NB4 (cell line): ENCODE measurements at regions not wholly inside any gene's neighbourhood (a gene's known extent, or its start where the extent isn't known, plus 50 kb on each side); places are given as distances from the start of the nearest gene placed in this dataset.

Experiments
- POLR2A ChIP-seq: IDR thresholded peaks from 2 replicates; pipeline ENCODE4 v1.6.1; 2011; ENCODE audit warnings: mild to moderate bottlenecking; ENCODE audit not compliant: insufficient read length; ENCODE audit errors: extremely low read depth
- TF ChIP-seq, protein P1 (sequence below): IDR thresholded peaks from one replicate; pipeline ENCODE4 v1.5.1; 2012; ENCODE audit warnings: low read depth, low read length
- TF ChIP-seq, protein P2 (sequence below): IDR thresholded peaks from 2 replicates; pipeline ENCODE4 v1.6.1; 2011; ENCODE audit warnings: low read depth, low read length

DNA sequence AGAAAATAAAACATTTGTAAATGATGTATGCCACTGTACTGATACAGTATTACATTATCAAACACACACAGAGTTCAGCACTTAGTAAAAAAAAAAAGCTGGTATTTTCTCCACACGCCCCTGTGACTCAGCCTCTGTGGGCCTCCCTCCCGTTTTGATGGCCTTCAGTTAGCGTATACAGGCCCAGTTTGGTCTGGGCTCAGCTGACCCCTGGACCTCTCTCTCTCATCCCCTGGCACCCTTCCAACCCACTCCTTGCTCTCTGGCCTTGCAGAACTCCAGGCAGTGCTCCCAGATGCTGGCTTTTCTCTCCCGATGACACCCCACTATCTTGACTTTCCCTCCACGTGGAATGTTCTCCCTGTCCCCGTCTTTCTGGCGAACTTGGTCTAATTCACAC, 89.0 kb upstream of the LIMCH1 start:
- TF ChIP-seq, protein P1, sequence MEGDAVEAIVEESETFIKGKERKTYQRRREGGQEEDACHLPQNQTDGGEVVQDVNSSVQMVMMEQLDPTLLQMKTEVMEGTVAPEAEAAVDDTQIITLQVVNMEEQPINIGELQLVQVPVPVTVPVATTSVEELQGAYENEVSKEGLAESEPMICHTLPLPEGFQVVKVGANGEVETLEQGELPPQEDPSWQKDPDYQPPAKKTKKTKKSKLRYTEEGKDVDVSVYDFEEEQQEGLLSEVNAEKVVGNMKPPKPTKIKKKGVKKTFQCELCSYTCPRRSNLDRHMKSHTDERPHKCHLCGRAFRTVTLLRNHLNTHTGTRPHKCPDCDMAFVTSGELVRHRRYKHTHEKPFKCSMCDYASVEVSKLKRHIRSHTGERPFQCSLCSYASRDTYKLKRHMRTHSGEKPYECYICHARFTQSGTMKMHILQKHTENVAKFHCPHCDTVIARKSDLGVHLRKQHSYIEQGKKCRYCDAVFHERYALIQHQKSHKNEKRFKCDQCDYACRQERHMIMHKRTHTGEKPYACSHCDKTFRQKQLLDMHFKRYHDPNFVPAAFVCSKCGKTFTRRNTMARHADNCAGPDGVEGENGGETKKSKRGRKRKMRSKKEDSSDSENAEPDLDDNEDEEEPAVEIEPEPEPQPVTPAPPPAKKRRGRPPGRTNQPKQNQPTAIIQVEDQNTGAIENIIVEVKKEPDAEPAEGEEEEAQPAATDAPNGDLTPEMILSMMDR = no peak
- TF ChIP-seq, protein P2, sequence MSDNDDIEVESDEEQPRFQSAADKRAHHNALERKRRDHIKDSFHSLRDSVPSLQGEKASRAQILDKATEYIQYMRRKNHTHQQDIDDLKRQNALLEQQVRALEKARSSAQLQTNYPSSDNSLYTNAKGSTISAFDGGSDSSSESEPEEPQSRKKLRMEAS = no peak
- no peak for TF ChIP-seq POLR2A
